Right lobe of liver (tissue), 6 donors: ENCODE measurements at regions not wholly inside any gene's neighbourhood (a gene's known extent, or its start where the extent isn't known, plus 50 kb on each side); places are given as distances from the start of the nearest gene placed in this dataset.
A peak's percentile ranks its signal among the peaks of the same experiment; 100 is the strongest.

Experiments used
- ATAC-seq, 4 donors: fragments of 200-7000 bp; cut with Tn5 transposase; one replicate each; pipeline ENCODE4 v1.9.1; 2020; ENCODE audit warnings: mild to moderate bottlenecking in 4 of 4, moderate library complexity in 4 of 4
- DNase-seq, 3 donors: peaks; one replicate each; pipeline ENCODE4 v3.0.0-alpha.2; 2020
- H3K27ac ChIP-seq, 3 donors: fragments of 200-600 bp; one replicate each; pipeline ENCODE4 v1.8.0; 2022
- H3K27me3 ChIP-seq, 2 donors: fragments of 200-600 bp; one replicate each; pipeline ENCODE4 v1.8.0; 2022
- H3K36me3 ChIP-seq, 4 donors: fragments of 200-600 bp; sonication (generic) in 1 of 4; one replicate each; pipeline versions ENCODE4 v1.5.1 to v1.8.0; 2017 to 2022; ENCODE audit warnings: control low read depth in 1 of 4
- H3K4me1 ChIP-seq, 4 donors: fragments of 200-600 bp; sonication (generic) in 1 of 4; one replicate each; pipeline versions ENCODE4 v1.5.1 to v1.8.0; 2017 to 2022; ENCODE audit warnings: control low read depth in 1 of 4
- H3K4me3 ChIP-seq, 3 donors: fragments of 200-600 bp; one replicate each; pipeline ENCODE4 v1.8.0; 2022
- H3K9me3 ChIP-seq, 4 donors: fragments of 200-600 bp; sonication (generic) in 1 of 4; one replicate each; pipeline versions ENCODE4 v1.5.1 to v1.8.0; 2017 to 2022; ENCODE audit warnings: control low read depth in 1 of 4
- POLR2A ChIP-seq: fragments of 450-650 bp; IDR thresholded peaks from one replicate; pipeline ENCODE4 v1.6.1; 2017; ENCODE audit warnings: antibody characterized with exemption, mild to moderate bottlenecking
- WGBS: methylation state at CpG from one replicate; pipeline ENCODE4 v1.1.6; 2018; ENCODE audit warnings: low coverage, low lambda C conversion rate; ENCODE audit not compliant: insufficient coverage; ENCODE audit errors: missing lambda C conversion rate; 5-methylcytosine and 5-hydroxymethylcytosine counted together
- intact Hi-C, 2 donors: fragments of 100-400 bp; cut with DNase I; formaldehyde crosslinking; loops; one replicate each; pipeline versions ENCODE4 v1.11.2 to v1.14.1; 2022
- TF ChIP-seq, protein P1 (sequence below), 4 donors: fragments of 200-600 bp in 3 of 4; fragments of 450-650 bp in 1 of 4; IDR thresholded peaks; one replicate each; pipeline versions ENCODE4 v1.5.1 to v1.8.0; 2016 to 2022; ENCODE audit warnings: antibody characterized with exemption in 4 of 4, mild to moderate bottlenecking in 2 of 4
- donor health status: DM: no; HTN: yes; CAD: no.
- donor health status: DM: no; HTN: no; CAD: no.
- donor health status: DM: no; HTN: no; CAD: no.
- donor health status: DM: no; HTN: yes; CAD: no.
- donor health status: DM: no; HTN: yes; CAD: no.

- TF ChIP-seq, protein P1, sequence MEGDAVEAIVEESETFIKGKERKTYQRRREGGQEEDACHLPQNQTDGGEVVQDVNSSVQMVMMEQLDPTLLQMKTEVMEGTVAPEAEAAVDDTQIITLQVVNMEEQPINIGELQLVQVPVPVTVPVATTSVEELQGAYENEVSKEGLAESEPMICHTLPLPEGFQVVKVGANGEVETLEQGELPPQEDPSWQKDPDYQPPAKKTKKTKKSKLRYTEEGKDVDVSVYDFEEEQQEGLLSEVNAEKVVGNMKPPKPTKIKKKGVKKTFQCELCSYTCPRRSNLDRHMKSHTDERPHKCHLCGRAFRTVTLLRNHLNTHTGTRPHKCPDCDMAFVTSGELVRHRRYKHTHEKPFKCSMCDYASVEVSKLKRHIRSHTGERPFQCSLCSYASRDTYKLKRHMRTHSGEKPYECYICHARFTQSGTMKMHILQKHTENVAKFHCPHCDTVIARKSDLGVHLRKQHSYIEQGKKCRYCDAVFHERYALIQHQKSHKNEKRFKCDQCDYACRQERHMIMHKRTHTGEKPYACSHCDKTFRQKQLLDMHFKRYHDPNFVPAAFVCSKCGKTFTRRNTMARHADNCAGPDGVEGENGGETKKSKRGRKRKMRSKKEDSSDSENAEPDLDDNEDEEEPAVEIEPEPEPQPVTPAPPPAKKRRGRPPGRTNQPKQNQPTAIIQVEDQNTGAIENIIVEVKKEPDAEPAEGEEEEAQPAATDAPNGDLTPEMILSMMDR (IDR thresholded peaks at IDR 0.05): no peak
- TF ChIP-seq POLR2A: no peak
- no peak overlapping the region for H3K4me3 ChIP-seq
- H3K27ac ChIP-seq: no peak overlapping the region
- DNase-seq: no peak
- 93% methylated on average over 1 of the region's 1 CpG for WGBS
- ATAC-seq: no peak
- intact Hi-C loops: no loop called here
- no peaks in the 10 kb centered on the region for H3K9me3 ChIP-seq
- H3K4me1 ChIP-seq: no peaks in the 10 kb centered on the region
- H3K27me3 ChIP-seq: no peaks in the 10 kb centered on the region
- H3K36me3 ChIP-seq: no peaks in the 10 kb centered on the region
These were observed 306.7 kb upstream of the ROBO2 start for GRCh38 chr3:76733073-76733759.

- H3K27me3 ChIP-seq: no peaks in the 10 kb centered on the region
- no peak for TF ChIP-seq POLR2A
- TF ChIP-seq, protein P1 (IDR thresholded peaks at IDR 0.05): no peak
- H3K4me3 ChIP-seq: no peak overlapping the region
- no peaks in the 10 kb centered on the region for H3K36me3 ChIP-seq
- no peaks in the 10 kb centered on the region for H3K4me1 ChIP-seq
- no peak overlapping the region for H3K27ac ChIP-seq
- intact Hi-C loops: no loop called here
- no peak for ATAC-seq
- 49% methylated on average over 3 of the region's 3 CpGs for WGBS
- no peak for DNase-seq
- H3K9me3 ChIP-seq: no peaks in the 10 kb centered on the region
These were observed 304.7 kb upstream of the ROBO2 start for GRCh38 chr3:76735152-76735551.

DNA sequence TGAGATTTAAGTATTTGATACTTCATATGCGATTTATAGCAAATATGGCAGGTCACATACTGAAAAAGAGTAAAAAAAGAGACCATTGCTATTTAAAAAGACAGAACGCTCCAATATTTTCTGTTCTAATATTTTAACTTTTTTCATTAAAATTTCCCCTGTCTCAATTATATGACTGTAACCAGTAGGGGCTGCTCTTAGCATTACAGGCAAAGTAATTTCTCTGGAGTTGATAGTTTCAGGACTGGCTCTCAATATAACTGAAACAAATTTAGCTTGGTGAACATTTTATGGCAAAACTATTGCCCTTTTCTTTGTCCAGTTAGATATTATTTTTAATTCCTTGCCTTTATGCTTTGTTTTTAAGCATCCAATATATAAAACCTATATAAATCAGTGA, 286.3 kb upstream of the ROBO2 start:
- TF ChIP-seq, protein P1 (IDR thresholded peaks at IDR 0.05): peak; percentile 46 to 58 (median 54)
- TF ChIP-seq POLR2A: no peak
- Histone ChIP-seq H3K36me3 (no peaks in the 10 kb centered on the region), H3K27me3 (no peaks in the 10 kb centered on the region), H3K9me3 (no peaks in the 10 kb centered on the region), H3K4me3 (no peak overlapping the region), H3K4me1 (no peaks in the 10 kb centered on the region), H3K27ac (no peak overlapping the region)
- no peak for DNase-seq
- intact Hi-C loops: no loop called here
- peak; percentile 57 to 66 (median 59) for ATAC-seq
- 23% methylated on average over 2 of the region's 2 CpGs for WGBS

- Histone ChIP-seq H3K9me3 (no peaks in the 10 kb centered on the region), H3K4me3 (no peak overlapping the region), H3K4me1 (no peaks in the 10 kb centered on the region), H3K27me3 (no peaks in the 10 kb centered on the region), H3K27ac (no peak overlapping the region), H3K36me3 (no peaks in the 10 kb centered on the region)
- DNase-seq (no peak), ATAC-seq (no peak)
- WGBS: 83% methylated on average over 5 of the region's 5 CpGs
- no peak for TF ChIP-seq POLR2A
- TF ChIP-seq, protein P1 (IDR thresholded peaks at IDR 0.05): no peak
- intact Hi-C loops: no loop called here
These were observed 285.7 kb upstream of the ROBO2 start for GRCh38 chr3:76754247-76754646.
